ENCODE measurements at regions not wholly inside any gene's neighbourhood (a gene's known extent, or its start where the extent isn't known, plus 50 kb on each side); places are given as distances from the start of the nearest gene placed in this dataset.
"Not testable (repeated sequence)": the region's sequence is repeated elsewhere in the genome, so short reads cannot be mapped to it uniquely, and the experiment has no call there.

DNA sequence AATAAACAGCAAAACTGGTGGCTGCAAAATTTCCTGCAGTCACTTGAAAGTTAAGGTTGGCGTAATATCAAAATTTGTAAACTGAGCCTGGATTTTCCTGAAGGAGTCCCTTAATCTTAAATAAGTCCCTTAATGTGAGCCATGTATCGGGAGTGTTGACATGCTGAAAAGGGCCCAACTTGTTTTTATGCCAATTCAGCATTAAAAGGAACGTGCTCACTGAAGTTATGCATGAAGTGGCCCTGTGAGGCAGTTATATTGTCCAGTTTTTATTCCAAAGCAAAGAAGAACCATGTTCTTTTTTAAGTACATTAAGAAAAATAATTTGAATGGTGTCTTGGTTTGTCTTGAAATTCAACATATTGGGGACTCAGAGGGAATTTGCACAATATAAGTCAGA lies 1766.9 kb downstream of the SLITRK1 start:
- DNase-seq, result no peak

DNA sequence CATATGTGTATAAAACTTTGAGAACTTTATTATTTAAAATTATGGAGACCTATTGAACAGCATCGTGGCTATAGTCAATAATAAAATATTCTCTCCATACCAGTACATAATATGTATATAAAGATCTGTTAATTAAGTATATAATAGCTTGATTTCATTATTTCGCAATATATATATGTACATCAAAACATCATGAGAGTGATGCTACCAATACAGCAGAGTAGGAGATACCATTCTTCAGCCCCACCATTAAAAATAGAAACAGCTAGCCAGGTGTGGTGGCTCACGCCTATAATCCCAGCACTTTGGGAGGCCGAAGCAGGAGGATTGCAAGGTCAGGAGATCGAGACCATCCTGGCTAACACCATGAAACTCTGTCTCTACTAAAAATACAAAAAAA lies 1755.3 kb upstream of the SPRY2 start:
- DNase-seq, result no peak

GRCh38 chr13:82092312-82092711 lies 1751.4 kb upstream of the SPRY2 start:
- DNase-seq, result no peak

DNA sequence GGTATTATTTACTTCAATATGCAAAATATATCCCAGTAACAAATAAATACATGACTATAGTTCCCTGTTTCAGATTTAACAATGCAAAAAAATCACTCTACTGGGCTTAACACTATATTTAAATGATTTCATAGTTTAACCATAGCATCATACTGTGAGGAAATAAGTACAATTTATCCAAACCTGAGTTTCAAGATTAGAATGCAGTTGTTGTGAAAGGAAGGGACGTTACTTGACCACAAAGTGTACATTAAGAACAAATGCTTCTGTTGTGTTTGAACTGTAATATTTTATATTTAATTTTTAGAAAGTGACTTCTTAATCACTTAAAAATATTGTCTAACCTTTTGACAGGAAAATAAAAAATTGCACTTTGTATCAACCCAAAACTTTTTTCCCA lies 1747.9 kb upstream of the SPRY2 start:
- DNase-seq, result no peak

DNA sequence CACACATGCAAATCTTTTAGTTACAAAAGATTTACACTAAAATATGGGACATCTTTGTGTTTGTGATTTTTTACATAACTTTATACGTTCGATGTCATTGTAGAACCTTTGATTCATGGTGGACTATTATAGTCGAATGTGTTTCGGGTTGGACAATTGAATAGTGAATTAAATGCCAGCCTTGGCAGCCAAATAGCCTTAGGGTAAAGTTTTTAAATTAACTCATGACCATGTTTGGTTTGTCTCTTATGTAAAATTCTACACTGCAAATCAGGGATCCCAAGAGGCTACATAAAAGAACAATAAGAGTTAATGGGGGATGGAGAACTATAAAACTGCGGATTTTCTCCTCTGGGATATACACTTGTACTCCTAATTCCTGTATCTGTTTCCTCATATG lies 1735.6 kb upstream of the SPRY2 start:
- no peak for DNase-seq

DNA sequence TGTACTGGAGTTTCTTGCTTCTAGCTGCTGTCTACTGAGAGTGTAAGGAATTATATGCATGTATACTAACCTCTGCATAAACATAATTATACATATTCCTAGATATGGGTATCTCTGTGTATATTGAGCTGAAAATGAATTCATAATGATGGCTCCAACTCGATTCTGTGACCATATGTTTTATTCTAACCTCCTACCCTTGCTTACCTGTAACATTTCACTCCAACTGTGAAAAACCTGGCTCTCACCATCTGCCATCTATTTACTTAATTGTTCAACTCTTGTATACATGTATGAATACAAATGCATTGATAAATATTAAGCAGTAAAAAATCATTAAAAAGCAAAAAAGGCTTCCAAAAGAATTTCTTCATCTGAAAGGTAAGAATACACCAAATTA lies 1729.5 kb upstream of the SPRY2 start:
- DNase-seq, result no peak

GRCh38 chr13:82062772-82063171 lies 1721.8 kb upstream of the SPRY2 start:
- DNase-seq, result no peak

GRCh38 chr13:82058364-82058763 lies 1717.4 kb upstream of the SPRY2 start:
- DNase-seq, result no peak

DNA sequence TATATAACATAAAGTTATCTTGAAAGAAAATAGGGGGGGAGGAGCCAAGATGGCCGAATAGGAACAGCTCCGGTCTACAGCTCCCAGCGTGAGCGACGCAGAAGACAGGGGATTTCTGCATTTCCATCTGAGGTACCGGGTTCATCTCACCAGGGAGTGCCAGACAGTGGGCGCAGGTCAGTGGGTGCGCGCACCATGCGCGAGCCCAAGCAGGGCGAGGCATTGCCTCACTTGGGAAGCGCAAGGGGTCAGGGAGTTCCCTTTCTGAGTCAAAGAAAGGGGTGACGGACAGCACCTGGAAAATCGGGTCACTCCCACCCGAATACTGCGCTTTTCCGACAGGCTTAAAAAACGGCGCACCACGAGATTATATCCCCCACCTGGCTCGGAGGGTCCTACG lies 1704.4 kb upstream of the SPRY2 start:
- DNase-seq, result not testable (repeated sequence)

DNA sequence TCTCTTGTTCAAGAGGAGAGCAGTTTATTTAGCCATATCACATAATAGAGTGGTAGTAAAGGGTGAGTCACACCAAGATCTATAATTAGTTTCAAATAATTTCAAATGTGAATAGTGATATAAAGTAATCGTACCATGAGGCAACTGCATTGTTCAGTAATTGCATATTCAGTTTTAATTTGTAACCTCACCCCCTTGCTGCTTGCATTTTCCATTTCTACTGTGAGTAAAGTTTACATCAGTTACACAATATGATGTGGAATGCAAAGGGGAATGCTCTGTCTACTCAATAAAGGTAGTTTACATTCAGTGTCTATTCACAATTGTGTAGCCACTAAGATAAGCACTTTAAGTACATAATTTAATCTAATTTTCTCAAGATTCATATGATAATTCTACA lies 1695.7 kb upstream of the SPRY2 start:
- no peak for DNase-seq

DNA sequence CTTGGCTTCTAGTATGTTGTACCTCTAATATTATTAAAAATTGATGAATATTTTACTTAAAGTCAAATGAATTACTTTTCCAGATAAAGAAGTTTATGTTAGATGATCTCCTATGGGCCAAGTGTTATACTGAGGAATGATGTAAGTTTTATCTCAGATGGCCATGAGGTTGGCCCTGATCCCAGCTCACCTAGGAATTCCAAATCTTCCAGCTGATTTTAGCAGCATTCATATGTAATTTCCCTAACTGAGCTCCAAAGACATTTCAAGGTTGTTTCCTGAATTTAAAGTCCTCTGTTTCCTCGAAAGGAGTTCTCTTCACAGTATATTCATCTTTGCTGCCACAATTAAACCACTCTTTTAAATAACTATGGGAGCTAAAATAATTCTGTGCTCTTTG lies 1670.4 kb upstream of the SPRY2 start:
- DNase-seq, result no peak

GRCh38 chr13:82010780-82011179 lies 1669.9 kb upstream of the SPRY2 start:
- no peak for DNase-seq

DNA sequence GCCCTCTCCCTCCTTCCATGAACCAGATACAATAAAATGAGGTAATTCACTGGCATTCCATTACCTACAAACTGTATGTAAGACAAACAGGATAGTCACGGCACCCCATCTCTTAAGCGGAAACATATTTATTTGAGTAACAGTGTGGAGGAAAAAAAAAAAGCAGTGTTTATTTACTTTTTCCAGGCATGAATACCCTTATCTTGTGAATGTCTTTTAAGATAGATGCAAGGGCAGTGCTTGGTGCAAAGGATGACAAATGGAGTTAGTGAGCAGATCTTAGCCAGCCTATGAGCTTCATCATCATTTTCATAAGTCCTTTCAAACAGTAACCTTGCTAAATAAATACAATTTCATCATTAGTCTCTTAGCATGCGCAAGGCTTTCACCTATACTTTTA lies 1661.8 kb upstream of the SPRY2 start:
- no peak for DNase-seq

- DNase-seq, result no peak
Observed at GRCh38 chr13:81995316-81995715, 1654.4 kb upstream of the SPRY2 start.

- no peak for DNase-seq
Observed at GRCh38 chr13:81990652-81991051, 1649.7 kb upstream of the SPRY2 start.

DNA sequence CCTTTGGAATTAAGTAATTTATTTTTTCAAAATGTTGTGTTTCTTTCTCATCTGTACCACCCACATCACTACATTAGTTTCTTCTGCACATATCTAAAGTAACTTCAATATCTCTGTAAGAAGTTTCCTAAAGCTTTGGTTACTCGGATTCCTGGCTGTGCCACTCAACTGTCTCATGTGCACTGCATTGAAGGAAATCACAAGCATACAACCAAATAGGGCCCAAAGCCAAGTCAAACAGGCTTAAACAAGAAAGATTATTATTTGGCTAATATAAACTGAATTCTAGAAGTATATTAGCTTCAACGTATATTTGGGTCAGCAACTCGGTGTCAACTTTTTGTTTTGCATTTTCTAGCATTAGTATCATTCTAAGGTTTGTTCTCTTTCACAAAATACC lies 1647.6 kb upstream of the SPRY2 start:
- DNase-seq, result no peak

DNA sequence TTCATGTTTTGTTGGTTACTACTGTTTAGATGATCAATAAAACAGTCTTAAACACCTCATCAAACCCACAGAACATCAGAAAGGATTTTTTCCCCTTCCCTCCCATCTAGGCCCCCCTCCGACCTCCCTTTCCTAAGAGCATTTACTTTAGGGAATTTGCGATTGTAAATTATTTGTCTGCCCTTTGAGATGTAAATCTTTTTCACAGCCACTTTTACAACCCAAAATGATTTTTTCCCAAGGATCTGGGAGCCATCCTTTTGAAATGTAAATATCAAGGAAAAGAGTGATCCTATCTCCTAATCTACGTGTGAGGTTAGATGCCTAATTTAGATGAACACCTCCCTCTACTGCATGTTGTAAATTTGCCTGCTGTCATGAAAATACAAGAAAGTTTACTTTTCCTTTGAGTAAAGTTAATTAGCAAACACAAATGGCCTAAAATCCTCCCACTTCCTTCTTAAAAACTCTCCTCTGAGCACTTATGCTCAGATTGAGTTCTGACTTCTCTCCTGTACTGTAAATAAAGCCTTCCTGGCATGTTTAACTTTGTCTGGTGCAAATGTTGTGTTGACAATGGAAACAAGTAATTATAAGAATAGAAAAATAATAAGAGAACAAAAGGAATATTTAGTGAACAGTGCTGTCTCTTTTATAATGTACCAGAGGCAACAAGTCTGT lies 1646.9 kb upstream of the SPRY2 start:
- no peak for DNase-seq

DNA sequence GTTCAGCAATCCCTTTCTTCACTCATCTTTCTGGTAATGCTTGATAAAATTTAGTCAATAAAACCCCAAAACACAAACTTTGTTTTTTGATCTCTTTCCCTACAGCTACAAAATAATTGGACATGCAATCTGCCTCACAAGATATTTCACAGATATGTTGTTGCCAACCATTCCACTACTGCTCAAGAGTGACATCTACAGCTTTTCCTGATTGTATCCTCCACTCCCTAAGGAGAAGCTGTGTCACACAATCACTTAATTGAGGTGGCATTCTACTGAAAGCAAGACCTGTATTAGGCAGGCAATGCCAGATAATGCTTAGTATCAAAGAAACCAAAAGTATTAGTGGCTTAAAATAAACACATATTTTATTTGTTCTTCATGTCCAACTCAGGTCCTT lies 1646.2 kb upstream of the SPRY2 start:
- DNase-seq, result no peak

DNA sequence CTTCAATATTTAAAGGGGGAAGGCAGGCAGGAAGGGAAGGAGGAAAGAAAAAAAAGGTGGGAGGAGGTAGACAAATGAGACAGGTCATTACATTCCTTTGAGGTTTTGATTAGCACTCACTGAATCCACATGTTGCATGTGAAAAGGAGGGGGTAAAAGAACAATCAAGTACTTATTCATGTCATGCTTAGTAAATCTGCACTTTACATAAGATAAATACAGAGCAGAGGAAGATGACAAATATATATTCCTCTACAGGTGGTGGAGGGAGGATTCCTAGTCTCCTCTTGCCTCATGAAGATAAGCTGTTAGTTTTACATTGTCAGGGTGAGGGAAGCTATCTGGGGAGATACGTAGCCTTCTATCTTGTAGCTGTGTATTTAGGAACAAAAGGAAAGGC lies 1645.4 kb upstream of the SPRY2 start:
- DNase-seq, result no peak

DNA sequence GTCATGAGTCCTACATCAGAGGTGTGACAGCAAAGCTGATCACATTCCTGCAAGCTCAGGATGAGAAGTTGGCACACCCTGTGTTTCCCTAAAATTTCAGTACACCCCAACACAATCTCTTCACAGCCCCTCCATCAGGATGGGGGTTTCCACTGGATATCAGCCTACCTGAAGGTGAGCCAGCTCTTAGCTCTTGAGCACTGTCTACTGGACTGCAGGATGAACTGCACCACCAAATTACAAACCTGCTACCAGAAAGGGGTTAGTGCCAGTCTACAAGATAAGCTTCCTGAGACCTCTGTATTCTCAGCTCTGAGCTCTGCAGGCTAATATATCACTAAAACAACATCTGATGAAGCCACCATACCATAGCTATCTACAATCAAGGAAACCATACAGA lies 1616.2 kb upstream of the SPRY2 start:
- DNase-seq, result no peak

DNA sequence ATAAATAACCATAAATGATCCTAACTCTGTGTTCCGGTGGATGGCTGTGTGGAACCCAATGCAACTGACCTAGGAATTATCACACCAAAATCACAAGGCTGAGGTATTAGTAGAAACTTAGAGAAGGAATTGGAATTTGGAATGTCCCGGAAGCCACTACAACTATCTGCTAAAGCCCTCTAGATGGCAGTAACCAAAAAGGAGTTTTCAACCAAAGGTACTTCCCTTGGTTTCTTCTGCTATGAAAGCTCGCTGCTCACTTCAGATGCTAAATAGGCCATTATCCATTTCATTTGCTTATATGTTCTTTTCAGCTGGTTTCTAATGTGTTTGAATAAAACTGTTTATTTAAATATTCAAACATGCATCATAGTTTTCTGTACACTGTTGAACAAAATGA lies 1589.1 kb upstream of the SPRY2 start:
- no peak for DNase-seq

DNA sequence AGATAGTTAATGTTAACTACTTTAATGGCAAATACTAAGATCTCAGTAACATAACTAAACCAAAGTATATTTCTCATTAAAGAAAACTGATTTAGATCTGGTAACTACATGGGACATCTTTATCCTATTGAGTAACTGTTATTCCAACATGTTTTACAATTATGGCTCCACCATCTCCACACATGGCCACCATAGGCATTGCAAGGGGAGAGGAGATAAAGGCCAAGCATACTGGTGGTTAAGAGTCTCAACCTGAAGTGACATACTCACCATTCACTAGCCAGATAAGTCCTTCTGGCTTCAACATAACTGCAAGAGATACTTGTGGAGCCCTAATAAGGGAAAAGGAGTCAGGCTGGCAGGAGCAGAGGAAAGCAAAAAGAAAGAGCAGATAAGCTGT lies 1586.4 kb upstream of the SPRY2 start:
- no peak for DNase-seq

GRCh38 chr13:81917810-81918209 lies 1576.9 kb upstream of the SPRY2 start:
- no peak for DNase-seq

DNA sequence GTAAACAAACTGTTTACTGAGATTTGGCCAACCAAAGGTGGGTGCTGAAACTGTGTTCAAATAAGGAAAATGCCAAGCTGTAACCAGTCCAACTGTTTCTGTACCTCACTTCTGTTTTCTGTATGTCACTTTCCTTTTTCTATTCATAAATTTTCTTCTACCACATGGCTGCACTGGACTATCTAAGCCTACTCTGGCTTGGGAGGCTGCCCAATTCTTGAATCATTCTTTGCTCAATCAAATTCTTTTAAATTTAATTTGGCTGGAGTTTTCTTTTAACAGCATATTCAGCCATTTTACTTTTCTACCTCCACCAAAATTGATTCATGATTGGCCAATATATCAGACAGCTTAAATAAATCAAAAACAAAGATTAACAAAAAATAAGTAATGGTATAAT lies 1575.5 kb upstream of the SPRY2 start:
- DNase-seq, result no peak

GRCh38 chr13:81907787-81908372 lies 1567.0 kb upstream of the SPRY2 start:
- DNase-seq, result no peak
